Body of pancreas (tissue), 4 donors: ENCODE measurements at regions not wholly inside any gene's neighbourhood (a gene's known extent, or its start where the extent isn't known, plus 50 kb on each side); places are given as distances from the start of the nearest gene placed in this dataset.

Experiments used
- CTCF ChIP-seq, 7 experiments: fragments of 450-650 bp in 4 of 7; fragments of 200-600 bp in 3 of 7; sonication (generic) in 3 of 7; IDR thresholded peaks; one replicate each; pipeline ENCODE4 v1.5.1; 2016 to 2019; ENCODE audit warnings: antibody characterized with exemption in 7 of 7
- POLR2A ChIP-seq, 3 donors: fragments of 450-650 bp; IDR thresholded peaks; one replicate each; pipeline ENCODE4 v1.6.1; 2016; ENCODE audit warnings: antibody characterized with exemption in 3 of 3, mild to moderate bottlenecking in 2 of 3

DNA sequence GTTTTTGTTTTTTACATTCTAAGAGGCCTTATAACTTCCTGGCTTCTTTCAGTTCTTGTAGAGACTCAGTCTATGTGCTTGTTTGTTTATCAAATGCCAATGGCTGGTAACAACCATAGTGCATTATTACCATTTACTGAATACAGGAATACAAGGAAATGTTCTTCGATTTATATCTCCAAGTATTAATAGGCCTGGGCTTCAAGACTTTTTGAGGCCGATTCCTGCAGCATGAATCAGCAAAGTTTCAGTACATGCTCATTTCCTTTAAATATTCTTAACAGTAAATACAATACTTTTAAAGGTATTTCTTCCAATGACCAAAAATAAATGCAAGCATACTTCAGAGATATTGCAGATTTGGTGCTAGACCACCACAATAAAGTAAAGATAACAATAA is 535.3 kb downstream of the EFNA5 start:
- no peak for TF ChIP-seq POLR2A (IDR thresholded peaks at IDR 0.05)
- no peak for TF ChIP-seq CTCF (IDR thresholded peaks at IDR 0.05)
